Peyer's patch (tissue), 4 donors: ENCODE measurements at regions not wholly inside any gene's neighbourhood (a gene's known extent, or its start where the extent isn't known, plus 50 kb on each side); places are given as distances from the start of the nearest gene placed in this dataset.
"Not testable (repeated sequence)": the region's sequence is repeated elsewhere in the genome, so short reads cannot be mapped to it uniquely, and the experiment has no call there.

ENCODE experiments used
- DNase-seq, 3 donors: peaks; one replicate each; pipeline ENCODE4 v3.0.0-alpha.2; 2017 to 2019
- H3K27ac ChIP-seq, 4 donors: fragments of 200-600 bp; sonication (generic); one replicate each; pipeline ENCODE4 v1.5.1; 2016 to 2019
- H3K27me3 ChIP-seq, 2 donors: fragments of 200-600 bp; sonication (generic); one replicate each; pipeline ENCODE4 v1.5.1; 2019
- H3K36me3 ChIP-seq, 3 donors: fragments of 200-600 bp; sonication (generic); one replicate each; pipeline ENCODE4 v1.5.1; 2016 to 2019
- H3K4me1 ChIP-seq, 4 donors: fragments of 200-600 bp; sonication (generic); one replicate each; pipeline ENCODE4 v1.5.1; 2016 to 2019
- H3K4me3 ChIP-seq, 4 donors: fragments of 200-600 bp; sonication (generic); 1 replicate in 3 of 4; 2 replicates in 1 of 4; pipeline ENCODE4 v1.5.1; 2016 to 2019; ENCODE audit warnings: mild to moderate bottlenecking in 1 of 4
- H3K9me3 ChIP-seq, 4 donors: fragments of 200-600 bp; sonication (generic); one replicate each; pipeline ENCODE4 v1.5.1; 2016 to 2019; ENCODE audit warnings: mild to moderate bottlenecking in 1 of 4
- CTCF ChIP-seq, 6 experiments: fragments of 450-650 bp in 4 of 6; fragments of 200-600 bp in 2 of 6; sonication (generic) in 1 of 6; IDR thresholded peaks; one replicate each; pipeline ENCODE4 v1.5.1; 2017 to 2019; ENCODE audit warnings: antibody characterized with exemption in 6 of 6, mild to moderate bottlenecking in 3 of 6, moderate library complexity in 1 of 6
- POLR2A ChIP-seq, 2 donors: fragments of 450-650 bp; IDR thresholded peaks; one replicate each; pipeline ENCODE4 v1.5.1; 2017; ENCODE audit warnings: antibody characterized with exemption in 2 of 2, mild to moderate bottlenecking in 2 of 2, moderate library complexity in 2 of 2

- Histone ChIP-seq H3K27me3 (no peaks in the 10 kb centered on the region), H3K4me3 (no peak overlapping the region), H3K36me3 (no peaks in the 10 kb centered on the region), H3K27ac (no peak overlapping the region), H3K4me1 (no peaks in the 10 kb centered on the region), H3K9me3 (no peaks in the 10 kb centered on the region)
- no peak for DNase-seq
- TF ChIP-seq CTCF (IDR thresholded peaks at IDR 0.05), result no peak
- no peak for TF ChIP-seq POLR2A (IDR thresholded peaks at IDR 0.05)
These were observed 165.5 kb upstream of the SMIM30 start for GRCh38 chr7:113283861-113284260.

- no peak overlapping the region for H3K27ac ChIP-seq
- H3K9me3 ChIP-seq, result no peaks in the 10 kb centered on the region
- TF ChIP-seq POLR2A (IDR thresholded peaks at IDR 0.05), result no peak
- TF ChIP-seq CTCF (IDR thresholded peaks at IDR 0.05), result no peak
- H3K27me3 ChIP-seq, result no peaks in the 10 kb centered on the region
- H3K4me3 ChIP-seq, result no peak overlapping the region
- H3K36me3 ChIP-seq, result no peaks in the 10 kb centered on the region
- DNase-seq, result no peak
- H3K4me1 ChIP-seq, result no peaks in the 10 kb centered on the region
These were observed 164.5 kb upstream of the SMIM30 start for GRCh38 chr7:113282875-113283274.

- Histone ChIP-seq H3K9me3 (no peaks in the 10 kb centered on the region), H3K27me3 (no peaks in the 10 kb centered on the region), H3K27ac (no peak overlapping the region), H3K36me3 (no peaks in the 10 kb centered on the region), H3K4me1 (no peaks in the 10 kb centered on the region), H3K4me3 (no peak overlapping the region)
- no peak for TF ChIP-seq POLR2A (IDR thresholded peaks at IDR 0.05)
- TF ChIP-seq CTCF (IDR thresholded peaks at IDR 0.05), result no peak
- no peak for DNase-seq
These were observed 162.9 kb upstream of the SMIM30 start for GRCh38 chr7:113281223-113281622.

GRCh38 chr7:113279256-113279655, 160.9 kb upstream of the SMIM30 start:
- Histone ChIP-seq H3K36me3 (no peaks in the 10 kb centered on the region), H3K4me3 (no peak overlapping the region), H3K27me3 (no peaks in the 10 kb centered on the region), H3K4me1 (no peaks in the 10 kb centered on the region), H3K27ac (no peak overlapping the region), H3K9me3 (no peaks in the 10 kb centered on the region)
- TF ChIP-seq POLR2A (IDR thresholded peaks at IDR 0.05) (no peak), CTCF (IDR thresholded peaks at IDR 0.05) (no peak)
- no peak for DNase-seq

- Histone ChIP-seq H3K36me3 (no peaks in the 10 kb centered on the region), H3K4me3 (no peak overlapping the region), H3K27me3 (no peaks in the 10 kb centered on the region), H3K4me1 (no peaks in the 10 kb centered on the region), H3K9me3 (no peaks in the 10 kb centered on the region), H3K27ac (no peak overlapping the region)
- TF ChIP-seq CTCF (IDR thresholded peaks at IDR 0.05), result no peak
- no peak for TF ChIP-seq POLR2A (IDR thresholded peaks at IDR 0.05)
- no peak for DNase-seq
These were observed 152.4 kb upstream of the SMIM30 start for GRCh38 chr7:113270790-113271189.

- H3K27me3 ChIP-seq, DNase-seq, H3K27ac ChIP-seq, H3K9me3 ChIP-seq, H3K4me1 ChIP-seq, H3K4me3 ChIP-seq, H3K36me3 ChIP-seq: not testable (repeated sequence)
These were observed 151.2 kb upstream of the SMIM30 start for GRCh38 chr7:113269592-113269991.
